ENCODE measurements at regions not wholly inside any gene's neighbourhood (a gene's known extent, or its start where the extent isn't known, plus 50 kb on each side); places are given as distances from the start of the nearest gene placed in this dataset.

DNA sequence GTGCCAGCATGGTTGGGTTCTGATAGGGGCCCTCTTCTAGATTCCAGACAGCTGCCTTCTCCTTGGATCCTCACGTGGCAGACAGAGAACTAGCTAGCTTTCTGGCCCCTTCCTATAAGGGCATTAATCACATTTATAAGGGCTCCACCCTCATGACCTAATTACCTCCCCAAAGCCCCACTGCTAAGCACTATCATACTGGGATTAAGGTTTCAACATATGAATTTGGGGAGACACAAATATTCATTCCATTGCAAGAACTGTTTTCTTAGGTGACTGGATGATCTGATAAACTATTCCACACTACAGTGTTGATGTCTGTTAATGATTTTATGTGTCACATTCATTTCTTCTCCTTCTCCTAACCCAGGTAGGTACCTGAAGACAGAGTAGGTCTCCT is 135.8 kb upstream of the COL21A1 start:
- TF ChIP-seq ZNF274 (IDR thresholded peaks at IDR 0.05; ENCODE audit: low read depth, low read length) (no peak), YY1 (IDR thresholded peaks at IDR 0.05; ENCODE audit: insufficient read depth, insufficient read length) (no peak), SUZ12 (IDR thresholded peaks at IDR 0.05; ENCODE audit: extremely low read depth, insufficient read depth, insufficient read length) (no peak)
